ENCODE measurements at regions not wholly inside any gene's neighbourhood (a gene's known extent, or its start where the extent isn't known, plus 50 kb on each side); places are given as distances from the start of the nearest gene placed in this dataset.

GRCh38 chr12:41683023-41683422 is 461.7 kb downstream of the GXYLT1 start:
- TF ChIP-seq CTCF (IDR thresholded peaks at IDR 0.05) (no peak), ZFX (IDR thresholded peaks at IDR 0.05; ENCODE audit: borderline replicate concordance) (no peak)
